KMS-11 (cell line): ENCODE measurements at regions not wholly inside any gene's neighbourhood (a gene's known extent, or its start where the extent isn't known, plus 50 kb on each side); places are given as distances from the start of the nearest gene placed in this dataset.

Source experiments
- H2AFZ ChIP-seq: fragments of 200-600 bp; sonication (generic); 2 replicates; pipeline ENCODE4 v1.6.1; 2016; ENCODE audit warnings: antibody characterized with exemption, mixed run types, low read depth
- H3K27ac ChIP-seq: fragments of 200-600 bp; sonication (generic); 2 replicates; pipeline ENCODE4 v1.6.1; 2016; ENCODE audit warnings: mild to moderate bottlenecking, mixed run types
- H3K27me3 ChIP-seq: fragments of 200-600 bp; sonication (generic); 2 replicates; pipeline ENCODE4 v1.6.1; 2017; ENCODE audit warnings: mild to moderate bottlenecking, low read depth, mixed run types, moderate library complexity; ENCODE audit not compliant: insufficient read depth
- H3K36me3 ChIP-seq: fragments of 200-600 bp; sonication (generic); 2 replicates; pipeline ENCODE4 v1.6.1; 2017; ENCODE audit warnings: mild to moderate bottlenecking, mixed run types; ENCODE audit not compliant: insufficient read depth
- H3K4me1 ChIP-seq: fragments of 200-600 bp; sonication (generic); 2 replicates; pipeline ENCODE4 v1.6.1; 2016; ENCODE audit warnings: mild to moderate bottlenecking, low read depth, mixed run types; ENCODE audit not compliant: poor library complexity, severe bottlenecking
- H3K4me2 ChIP-seq: fragments of 200-600 bp; sonication (generic); 2 replicates; pipeline ENCODE4 v1.7.0; 2016; ENCODE audit warnings: mild to moderate bottlenecking, mixed run types
- H3K4me3 ChIP-seq: fragments of 200-600 bp; sonication (generic); IDR thresholded peaks from 2 replicates; pipeline ENCODE4 v1.6.1; 2017; ENCODE audit warnings: low read depth, low read length, mixed read lengths; ENCODE audit not compliant: insufficient read depth
- H3K79me2 ChIP-seq: fragments of 200-600 bp; sonication (generic); 2 replicates; pipeline ENCODE4 v1.6.1; 2016; ENCODE audit warnings: low read depth, mixed run types; ENCODE audit not compliant: insufficient read depth
- H3K9ac ChIP-seq: fragments of 200-600 bp; sonication (generic); 2 replicates; pipeline ENCODE4 v1.6.1; 2016; ENCODE audit warnings: mild to moderate bottlenecking, mixed run types
- H4K20me1 ChIP-seq: fragments of 200-600 bp; sonication (generic); 2 replicates; pipeline ENCODE4 v1.6.1; 2016; ENCODE audit warnings: mild to moderate bottlenecking, mixed run types; ENCODE audit not compliant: insufficient read depth
- TF ChIP-seq, protein P1 (sequence below): fragments of 200-600 bp; sonication (generic); conservative IDR thresholded peaks from 2 replicates; pipeline ENCODE4 v1.6.1; 2017; ENCODE audit warnings: low read depth, mild to moderate bottlenecking, antibody characterized with exemption, low read length, moderate library complexity, mixed read lengths

DNA sequence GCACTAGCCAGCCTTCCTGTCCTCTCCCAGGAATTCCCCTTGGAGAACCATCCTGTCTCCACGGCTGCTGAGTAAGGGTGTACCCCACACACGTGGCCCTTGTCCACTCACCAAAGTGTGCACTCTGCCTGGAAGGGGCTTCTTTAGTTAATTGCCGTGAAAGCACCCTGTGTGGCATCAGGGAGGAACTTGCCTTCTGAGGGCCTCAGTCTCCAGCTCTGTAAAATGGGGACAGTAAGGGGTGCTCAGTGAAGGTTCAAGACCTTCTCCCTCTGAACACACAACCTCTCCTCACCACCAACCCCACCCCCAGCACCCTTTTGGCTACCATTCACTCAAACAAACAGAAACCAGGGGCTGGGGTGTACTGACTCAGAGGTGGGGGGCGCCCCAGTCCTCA, 59.1 kb upstream of the LHX1 start:
- Histone ChIP-seq H3K4me3 (no peak overlapping the region), H3K4me1 (no peaks in the 10 kb centered on the region), H3K79me2 (no peaks in the 10 kb centered on the region), H3K4me2 (no peak overlapping the region), H3K36me3 (no peaks in the 10 kb centered on the region), H4K20me1 (no peaks in the 10 kb centered on the region), H3K9ac (no peak overlapping the region), H3K27ac (no peak overlapping the region), H2AFZ (no peak overlapping the region), H3K27me3 (no peaks in the 10 kb centered on the region)
- TF ChIP-seq, protein P1, sequence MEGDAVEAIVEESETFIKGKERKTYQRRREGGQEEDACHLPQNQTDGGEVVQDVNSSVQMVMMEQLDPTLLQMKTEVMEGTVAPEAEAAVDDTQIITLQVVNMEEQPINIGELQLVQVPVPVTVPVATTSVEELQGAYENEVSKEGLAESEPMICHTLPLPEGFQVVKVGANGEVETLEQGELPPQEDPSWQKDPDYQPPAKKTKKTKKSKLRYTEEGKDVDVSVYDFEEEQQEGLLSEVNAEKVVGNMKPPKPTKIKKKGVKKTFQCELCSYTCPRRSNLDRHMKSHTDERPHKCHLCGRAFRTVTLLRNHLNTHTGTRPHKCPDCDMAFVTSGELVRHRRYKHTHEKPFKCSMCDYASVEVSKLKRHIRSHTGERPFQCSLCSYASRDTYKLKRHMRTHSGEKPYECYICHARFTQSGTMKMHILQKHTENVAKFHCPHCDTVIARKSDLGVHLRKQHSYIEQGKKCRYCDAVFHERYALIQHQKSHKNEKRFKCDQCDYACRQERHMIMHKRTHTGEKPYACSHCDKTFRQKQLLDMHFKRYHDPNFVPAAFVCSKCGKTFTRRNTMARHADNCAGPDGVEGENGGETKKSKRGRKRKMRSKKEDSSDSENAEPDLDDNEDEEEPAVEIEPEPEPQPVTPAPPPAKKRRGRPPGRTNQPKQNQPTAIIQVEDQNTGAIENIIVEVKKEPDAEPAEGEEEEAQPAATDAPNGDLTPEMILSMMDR: no peak

DNA sequence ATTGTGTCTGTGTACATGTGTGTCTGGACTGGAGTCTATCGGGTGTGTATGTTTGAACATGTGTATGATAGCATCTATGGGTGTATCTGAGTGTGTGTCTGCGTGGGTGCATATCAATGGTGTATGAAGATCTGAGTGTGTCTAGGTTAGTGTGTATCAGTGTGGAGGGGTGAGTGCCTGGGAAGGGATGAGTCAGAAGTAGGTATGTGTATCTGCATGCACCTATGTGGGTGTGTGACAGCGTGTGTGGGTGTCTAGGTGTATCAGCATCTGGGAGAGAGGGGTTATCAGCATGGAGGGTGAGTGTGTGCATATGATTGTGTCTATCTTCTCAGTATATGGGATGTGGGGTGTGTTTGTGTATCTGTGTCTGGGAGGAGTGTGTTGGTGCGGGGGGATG, 58.2 kb upstream of the LHX1 start:
- H3K36me3 ChIP-seq: no peaks in the 10 kb centered on the region
- no peaks in the 10 kb centered on the region for H3K4me1 ChIP-seq
- TF ChIP-seq, protein P1: no peak
- no peaks in the 10 kb centered on the region for H3K79me2 ChIP-seq
- H3K27ac ChIP-seq: no peak overlapping the region
- no peaks in the 10 kb centered on the region for H4K20me1 ChIP-seq
- no peak overlapping the region for H2AFZ ChIP-seq
- no peaks in the 10 kb centered on the region for H3K27me3 ChIP-seq
- no peak overlapping the region for H3K4me3 ChIP-seq
- no peak overlapping the region for H3K4me2 ChIP-seq
- H3K9ac ChIP-seq: no peak overlapping the region

DNA sequence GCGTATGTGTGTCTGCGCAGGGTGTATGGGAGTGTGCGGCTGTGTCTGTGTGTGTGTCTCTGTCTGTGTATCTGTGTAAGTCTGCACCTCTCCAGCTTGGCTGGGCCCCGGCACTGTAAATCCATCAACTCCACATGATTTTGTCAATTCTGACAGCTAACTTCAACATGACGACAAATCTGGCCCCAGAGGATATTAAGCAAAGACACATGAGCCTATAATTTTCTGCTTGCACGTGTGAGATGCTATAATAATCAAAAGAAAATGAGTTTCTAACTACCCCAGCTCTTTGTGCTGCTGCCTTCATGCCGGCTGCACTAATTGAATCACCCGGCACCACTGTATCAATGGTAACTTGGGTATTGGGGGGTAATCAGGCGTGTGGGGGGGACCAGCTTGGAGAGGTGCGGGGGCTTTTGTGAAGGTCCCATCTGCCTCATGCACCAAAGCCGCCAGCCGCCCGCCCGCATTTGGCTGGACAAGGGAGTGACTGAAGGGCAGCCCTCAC, 57.6 kb upstream of the LHX1 start:
- Histone ChIP-seq H4K20me1 (no peaks in the 10 kb centered on the region), H3K4me3 (no peak overlapping the region), H2AFZ (no peak overlapping the region), H3K9ac (no peak overlapping the region), H3K79me2 (no peaks in the 10 kb centered on the region), H3K27ac (no peak overlapping the region), H3K4me1 (peaks cover under 1% of the 10 kb centered on the region), H3K27me3 (no peaks in the 10 kb centered on the region), H3K4me2 (no peak overlapping the region), H3K36me3 (no peaks in the 10 kb centered on the region)
- TF ChIP-seq, protein P1: no peak

DNA sequence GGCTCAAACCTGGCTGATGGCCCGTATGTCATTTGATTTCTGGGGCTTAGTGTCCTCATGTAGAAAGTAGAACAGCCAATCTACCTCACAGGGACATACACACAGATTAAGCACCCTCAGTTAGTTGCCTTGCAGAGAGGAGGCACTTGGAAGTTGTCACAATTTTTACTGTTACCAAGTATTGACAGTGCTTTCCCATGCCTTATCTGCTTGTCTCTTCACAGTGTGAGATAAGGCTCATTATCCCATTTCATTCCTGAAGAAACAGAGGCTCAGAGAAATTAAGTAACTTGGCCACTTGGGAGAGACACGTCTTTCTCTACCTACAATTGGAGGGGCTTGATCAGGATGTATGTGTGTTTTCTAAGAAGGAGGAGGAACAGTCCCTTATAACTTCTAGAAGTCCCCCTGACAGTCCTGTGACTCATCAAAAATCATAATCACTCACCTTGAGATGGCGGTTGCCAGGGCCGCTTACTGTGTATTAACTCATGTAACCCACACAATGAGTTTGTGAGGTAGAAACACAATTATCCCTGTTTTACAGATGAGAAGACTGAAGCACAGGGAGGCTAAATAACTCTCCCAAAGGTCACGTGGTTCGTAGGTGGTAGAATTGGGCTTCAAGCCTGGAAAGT, 56.9 kb upstream of the LHX1 start:
- TF ChIP-seq, protein P1: no peak
- H3K36me3 ChIP-seq: no peaks in the 10 kb centered on the region
- H2AFZ ChIP-seq: no peak overlapping the region
- H3K4me3 ChIP-seq: no peak overlapping the region
- no peak overlapping the region for H3K27ac ChIP-seq
- peaks cover 8% of the 10 kb centered on the region for H3K4me1 ChIP-seq
- no peaks in the 10 kb centered on the region for H3K27me3 ChIP-seq
- no peak overlapping the region for H3K4me2 ChIP-seq
- H3K79me2 ChIP-seq: no peaks in the 10 kb centered on the region
- no peak overlapping the region for H3K9ac ChIP-seq
- H4K20me1 ChIP-seq: no peaks in the 10 kb centered on the region
